ENCODE measurements at regions not wholly inside any gene's neighbourhood (a gene's known extent, or its start where the extent isn't known, plus 50 kb on each side); places are given as distances from the start of the nearest gene placed in this dataset.

GRCh38 chr2:221831051-221831450 lies 258.9 kb upstream of the EPHA4 start:
- DNase-seq: no peak
- peaks cover 7% of the 10 kb centered on the region for H3K36me3 Mint-ChIP-seq (ENCODE audit: low read depth)
- TF ChIP-seq CTCF (IDR thresholded peaks at IDR 0.05): no peak
- H3K27me3 Mint-ChIP-seq (ENCODE audit: low read depth, poor library complexity): no peaks in the 10 kb centered on the region
- no peaks in the 10 kb centered on the region for H3K4me1 Mint-ChIP-seq
- peaks cover 34% of the 10 kb centered on the region for H3K9me3 Mint-ChIP-seq
- no peak overlapping the region for H3K27ac Mint-ChIP-seq
- H3K4me3 Mint-ChIP-seq: no peak overlapping the region

GRCh38 chr2:221822416-221822815 lies 250.3 kb upstream of the EPHA4 start:
- no peak for TF ChIP-seq CTCF (IDR thresholded peaks at IDR 0.05)
- Mint-ChIP-seq H3K27ac (no peak overlapping the region), H3K4me1 (peaks cover 13% of the 10 kb centered on the region), H3K9me3 (peaks cover 17% of the 10 kb centered on the region), H3K36me3 (ENCODE audit: low read depth) (no peaks in the 10 kb centered on the region), H3K4me3 (no peak overlapping the region), H3K27me3 (ENCODE audit: low read depth, poor library complexity) (no peaks in the 10 kb centered on the region)
- DNase-seq: no peak

GRCh38 chr2:221818616-221819320 lies 246.7 kb upstream of the EPHA4 start:
- Mint-ChIP-seq H3K4me3 (no peak overlapping the region), H3K27me3 (ENCODE audit: low read depth, poor library complexity) (no peaks in the 10 kb centered on the region), H3K9me3 (peaks cover 17% of the 10 kb centered on the region), H3K4me1 (peaks cover 13% of the 10 kb centered on the region), H3K36me3 (ENCODE audit: low read depth) (peaks cover 5% of the 10 kb centered on the region), H3K27ac (no peak overlapping the region)
- TF ChIP-seq CTCF (IDR thresholded peaks at IDR 0.05): no peak
- no peak for DNase-seq

GRCh38 chr2:221817878-221818277 lies 245.8 kb upstream of the EPHA4 start:
- TF ChIP-seq CTCF (IDR thresholded peaks at IDR 0.05): no peak
- Mint-ChIP-seq H3K4me1 (peaks cover 13% of the 10 kb centered on the region), H3K9me3 (peaks cover 18% of the 10 kb centered on the region), H3K27me3 (ENCODE audit: low read depth, poor library complexity) (no peaks in the 10 kb centered on the region), H3K36me3 (ENCODE audit: low read depth) (peaks cover 5% of the 10 kb centered on the region), H3K4me3 (no peak overlapping the region), H3K27ac (no peak overlapping the region)
- no peak for DNase-seq

- Mint-ChIP-seq H3K27ac (no peak overlapping the region), H3K4me3 (no peak overlapping the region), H3K9me3 (peaks cover 18% of the 10 kb centered on the region), H3K4me1 (peaks cover 13% of the 10 kb centered on the region), H3K27me3 (ENCODE audit: low read depth, poor library complexity) (no peaks in the 10 kb centered on the region), H3K36me3 (ENCODE audit: low read depth) (peaks cover 5% of the 10 kb centered on the region)
- TF ChIP-seq CTCF (IDR thresholded peaks at IDR 0.05): no peak
- no peak for DNase-seq
Measured at GRCh38 chr2:221817052-221817451, 244.9 kb upstream of the EPHA4 start.

GRCh38 chr2:221816566-221816965 lies 244.5 kb upstream of the EPHA4 start:
- no peak for DNase-seq
- Mint-ChIP-seq H3K4me1 (peaks cover 13% of the 10 kb centered on the region), H3K36me3 (ENCODE audit: low read depth) (peaks cover 5% of the 10 kb centered on the region), H3K27me3 (ENCODE audit: low read depth, poor library complexity) (no peaks in the 10 kb centered on the region), H3K27ac (no peak overlapping the region), H3K9me3 (peaks cover 18% of the 10 kb centered on the region), H3K4me3 (no peak overlapping the region)
- no peak for TF ChIP-seq CTCF (IDR thresholded peaks at IDR 0.05)
